ENCODE measurements at regions not wholly inside any gene's neighbourhood (a gene's known extent, or its start where the extent isn't known, plus 50 kb on each side); places are given as distances from the start of the nearest gene placed in this dataset.

GRCh38 chr4:107194005-107194404 is 157.9 kb upstream of the DKK2 start (continued):
- no peak for TF ChIP-seq SRSF9 (IDR thresholded peaks at IDR 0.05; ENCODE audit: borderline replicate concordance, low read depth, low read length)
- no peak for TF ChIP-seq ZNF766 (CRISPR knock-in tag; conservative IDR thresholded peaks at IDR 0.05)
- TF ChIP-seq ZNF253 (CRISPR knock-in tag; conservative IDR thresholded peaks at IDR 0.05), result no peak
- no peak for TF ChIP-seq MCM7 (IDR thresholded peaks at IDR 0.05)
- no peak for TF ChIP-seq OTX1 (CRISPR knock-in tag; IDR thresholded peaks at IDR 0.05)
- TF ChIP-seq GABPA (tag; conservative IDR thresholded peaks at IDR 0.05; ENCODE audit: low read depth), result no peak
- no peak for TF ChIP-seq MIER1 (IDR thresholded peaks at IDR 0.05; ENCODE audit: low read depth)
- TF ChIP-seq NCOA6 (IDR thresholded peaks at IDR 0.05), result no peak
- TF ChIP-seq HMBOX1 (IDR thresholded peaks at IDR 0.05), result no peak

DNA sequence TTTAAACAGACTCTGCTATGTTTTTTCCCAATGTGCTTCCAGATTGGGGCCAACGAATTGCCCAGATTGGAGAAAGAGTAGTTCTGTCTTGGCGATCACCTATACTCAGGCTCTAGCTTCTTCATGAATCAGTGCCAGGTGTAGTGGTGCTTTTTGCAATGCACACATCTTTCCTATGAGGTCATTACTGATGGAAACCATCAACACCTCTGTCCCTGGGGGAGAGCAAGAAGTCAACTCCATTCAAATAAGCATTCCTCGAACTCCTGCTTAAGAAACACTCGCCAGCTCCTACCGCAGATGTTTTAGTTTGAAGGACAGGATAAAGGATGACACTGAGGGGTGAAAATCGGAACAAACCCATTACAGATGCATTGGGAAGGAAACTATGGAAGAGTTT is 156.5 kb upstream of the DKK2 start:
- Histone ChIP-seq H3K9me3 (replicated peaks; ENCODE audit: control insufficient read depth, insufficient read depth, low read depth, low read length) (no peaks in the 10 kb centered on the region), H2AFZ (ENCODE audit: low read depth, low read length) (no peak overlapping the region), H3K79me2 (ENCODE audit: control insufficient read depth, insufficient read depth, low read length) (no peaks in the 10 kb centered on the region), H3K27me3 (ENCODE audit: control insufficient read depth in 2 of 2, insufficient read depth in 2 of 2, low read length in 2 of 2) (no peaks in the 10 kb centered on the region), H3K4me1 (replicated peaks in 1 of 2; ENCODE audit: control insufficient read depth in 2 of 2, insufficient read depth in 2 of 2, low read length in 2 of 2) (no peaks in the 10 kb centered on the region), H3K4me3 (no peak overlapping the region), H3K4me2 (ENCODE audit: insufficient read depth, low read length) (no peak overlapping the region), H3K9me1 (ENCODE audit: control insufficient read depth, insufficient read depth, low read length) (no peaks in the 10 kb centered on the region), H3K9ac (ENCODE audit: insufficient read depth in 1 of 2, low read depth in 2 of 2, low read length in 2 of 2) (no peak overlapping the region), H4K20me1 (replicated peaks; ENCODE audit: control insufficient read depth, insufficient read depth, low read length) (no peaks in the 10 kb centered on the region), H3K36me3 (ENCODE audit: control insufficient read depth, insufficient read depth, low read length) (no peaks in the 10 kb centered on the region), H3K27ac (ENCODE audit: extremely low read depth, low read depth, low read length) (no peak overlapping the region)
- no TSS peak for BruUV-seq (replicated peaks)
- DNase-seq (ENCODE audit: extremely low read depth in 1 of 4, low spot score in 3 of 4) (no peak), ATAC-seq (no peak), FAIRE-seq (no peak)
- ChIA-PET POLR2A (no interaction called here), CTCF (ENCODE audit: low intra/inter-chr PET ratio) (no interaction called here)
- in situ Hi-C loops (cut with MboI), result no loop called here
- WGBS (ENCODE audit: insufficient coverage, low coverage, missing lambda C conversion rate), result 1% methylated on average over 6 of the region's 6 CpGs
- intact Hi-C loops (cut with micrococcal nuclease), result no loop called here
- TF ChIP-seq RFX5 (IDR thresholded peaks at IDR 0.05; ENCODE audit: low read depth, low read length) (no peak), PHB2 (IDR thresholded peaks at IDR 0.05; ENCODE audit: low read depth) (no peak), ZNF324 (CRISPR knock-in tag; IDR thresholded peaks at IDR 0.05) (no peak), ZNF12 (CRISPR knock-in tag; IDR thresholded peaks at IDR 0.05) (no peak), TSC22D4 (tag; IDR thresholded peaks at IDR 0.05) (no peak), TAF7 (tag; IDR thresholded peaks at IDR 0.05) (no peak), E2F3 (CRISPR knock-in tag; IDR thresholded peaks at IDR 0.05) (no peak), YY1 (IDR thresholded peaks at IDR 0.05; ENCODE audit: borderline replicate concordance in 1 of 3, control insufficient read depth in 1 of 3, extremely low read depth in 1 of 3, insufficient read depth in 3 of 3, insufficient read length in 1 of 3, insufficient replicate concordance in 2 of 3, low read depth in 1 of 3, low read length in 2 of 3) (no peak)
- TF ChIP-seq, protein P1, sequence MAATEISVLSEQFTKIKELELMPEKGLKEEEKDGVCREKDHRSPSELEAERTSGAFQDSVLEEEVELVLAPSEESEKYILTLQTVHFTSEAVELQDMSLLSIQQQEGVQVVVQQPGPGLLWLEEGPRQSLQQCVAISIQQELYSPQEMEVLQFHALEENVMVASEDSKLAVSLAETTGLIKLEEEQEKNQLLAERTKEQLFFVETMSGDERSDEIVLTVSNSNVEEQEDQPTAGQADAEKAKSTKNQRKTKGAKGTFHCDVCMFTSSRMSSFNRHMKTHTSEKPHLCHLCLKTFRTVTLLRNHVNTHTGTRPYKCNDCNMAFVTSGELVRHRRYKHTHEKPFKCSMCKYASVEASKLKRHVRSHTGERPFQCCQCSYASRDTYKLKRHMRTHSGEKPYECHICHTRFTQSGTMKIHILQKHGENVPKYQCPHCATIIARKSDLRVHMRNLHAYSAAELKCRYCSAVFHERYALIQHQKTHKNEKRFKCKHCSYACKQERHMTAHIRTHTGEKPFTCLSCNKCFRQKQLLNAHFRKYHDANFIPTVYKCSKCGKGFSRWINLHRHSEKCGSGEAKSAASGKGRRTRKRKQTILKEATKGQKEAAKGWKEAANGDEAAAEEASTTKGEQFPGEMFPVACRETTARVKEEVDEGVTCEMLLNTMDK (IDR thresholded peaks at IDR 0.05; ENCODE audit: borderline replicate concordance, insufficient read depth, low read depth, low read length, poor library complexity, severe bottlenecking), result no peak
- TF ChIP-seq, protein P2, sequence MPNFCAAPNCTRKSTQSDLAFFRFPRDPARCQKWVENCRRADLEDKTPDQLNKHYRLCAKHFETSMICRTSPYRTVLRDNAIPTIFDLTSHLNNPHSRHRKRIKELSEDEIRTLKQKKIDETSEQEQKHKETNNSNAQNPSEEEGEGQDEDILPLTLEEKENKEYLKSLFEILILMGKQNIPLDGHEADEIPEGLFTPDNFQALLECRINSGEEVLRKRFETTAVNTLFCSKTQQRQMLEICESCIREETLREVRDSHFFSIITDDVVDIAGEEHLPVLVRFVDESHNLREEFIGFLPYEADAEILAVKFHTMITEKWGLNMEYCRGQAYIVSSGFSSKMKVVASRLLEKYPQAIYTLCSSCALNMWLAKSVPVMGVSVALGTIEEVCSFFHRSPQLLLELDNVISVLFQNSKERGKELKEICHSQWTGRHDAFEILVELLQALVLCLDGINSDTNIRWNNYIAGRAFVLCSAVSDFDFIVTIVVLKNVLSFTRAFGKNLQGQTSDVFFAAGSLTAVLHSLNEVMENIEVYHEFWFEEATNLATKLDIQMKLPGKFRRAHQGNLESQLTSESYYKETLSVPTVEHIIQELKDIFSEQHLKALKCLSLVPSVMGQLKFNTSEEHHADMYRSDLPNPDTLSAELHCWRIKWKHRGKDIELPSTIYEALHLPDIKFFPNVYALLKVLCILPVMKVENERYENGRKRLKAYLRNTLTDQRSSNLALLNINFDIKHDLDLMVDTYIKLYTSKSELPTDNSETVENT (CRISPR knock-in tag; IDR thresholded peaks at IDR 0.05), result no peak

Data from K562 (cell line).